ENCODE measurements at regions not wholly inside any gene's neighbourhood (a gene's known extent, or its start where the extent isn't known, plus 50 kb on each side); places are given as distances from the start of the nearest gene placed in this dataset.

DNA sequence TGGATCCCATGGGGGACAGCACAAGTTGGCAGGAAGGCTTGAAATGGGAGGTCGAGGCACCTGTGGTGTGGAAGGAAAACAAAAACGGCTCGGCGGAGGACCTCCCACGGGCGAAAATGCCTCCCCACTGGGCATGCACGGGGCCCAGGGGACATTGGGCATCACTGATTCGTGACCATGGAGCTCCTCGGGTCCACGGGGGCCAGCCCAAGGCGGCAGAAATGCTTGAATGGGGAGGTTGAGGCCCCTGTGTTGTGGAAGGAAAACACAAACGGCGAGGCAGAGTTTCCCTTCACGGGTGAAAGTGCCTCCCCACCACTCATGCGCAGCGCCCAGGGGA, 376.0 kb downstream of the ALG10 start:
- TF ChIP-seq POLR2A (IDR thresholded peaks at IDR 0.05) (no peak), EP300 (IDR thresholded peaks at IDR 0.05) (no peak), CTCF (IDR thresholded peaks at IDR 0.05) (no peak)
- Histone ChIP-seq H3K4me1 (no peaks in the 10 kb centered on the region), H3K4me3 (no peak overlapping the region), H3K27ac (no peak overlapping the region), H3K9me3 (peaks cover 0 to 100% (median 2%) of the 10 kb centered on the region in 4 donors), H3K36me3 (no peaks in the 10 kb centered on the region), H3K27me3 (no peaks in the 10 kb centered on the region)
- 60 to 69% methylated on average over 16 of the region's 16 CpGs for WGBS, 2 donors
- DNase-seq (ENCODE audit: low spot score in 2 of 2) = peak; percentile 1 to 8

DNA sequence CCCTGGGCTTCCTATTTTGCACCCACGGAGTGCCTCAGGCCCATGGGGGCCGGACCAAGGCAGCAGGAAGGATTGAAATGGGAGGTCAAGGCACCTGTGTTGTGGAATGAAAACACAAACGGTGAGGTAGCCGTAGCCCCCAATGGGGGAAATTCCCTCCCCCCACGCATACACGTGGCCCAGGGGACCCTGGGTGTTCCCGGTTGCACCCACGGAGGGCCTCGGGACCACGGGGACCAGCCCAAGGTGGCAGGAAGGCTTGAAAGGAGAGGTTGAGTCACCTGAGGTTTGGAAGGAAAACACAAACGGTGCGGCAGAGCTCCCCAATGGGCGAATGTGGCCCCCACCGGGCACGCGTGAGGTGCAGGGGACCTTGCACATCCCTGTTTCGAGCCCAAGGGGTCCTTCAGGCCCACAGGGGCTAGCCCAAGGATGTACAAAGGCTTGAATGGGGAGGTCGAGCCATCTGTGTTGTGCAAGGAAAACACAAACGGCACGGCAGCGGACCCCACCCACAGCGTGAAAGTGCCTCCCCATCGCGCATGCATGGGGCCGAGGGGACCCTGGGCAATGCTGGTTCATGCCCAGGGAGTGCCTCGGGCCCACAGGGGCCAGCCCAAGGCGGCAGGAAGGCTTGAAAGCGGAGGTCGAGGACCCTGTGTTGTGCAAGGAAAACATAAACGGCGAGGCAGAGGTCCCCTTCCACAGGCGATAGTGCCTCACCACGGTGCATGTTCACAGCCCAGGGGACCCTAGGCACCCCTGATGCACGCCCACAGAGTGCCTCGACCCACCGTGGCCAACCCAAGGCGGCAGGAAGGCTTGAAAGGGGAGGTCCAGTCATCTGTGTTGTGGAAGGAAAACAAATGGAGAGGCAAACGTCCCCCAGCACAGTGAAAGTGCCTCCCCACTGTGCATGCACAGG, 376.7 kb downstream of the ALG10 start:
- 66 to 68% methylated on average over 38 of the region's 38 CpGs for WGBS, 2 donors
- H3K27ac ChIP-seq = no peak overlapping the region
- H3K9me3 ChIP-seq = peaks cover 0 to 100% (median 2%) of the 10 kb centered on the region in 4 donors
- no peak overlapping the region for H3K4me3 ChIP-seq
- peak in 1 of 2 donors; percentile 2 for DNase-seq (ENCODE audit: low spot score in 2 of 2)
- H3K4me1 ChIP-seq = no peaks in the 10 kb centered on the region
- TF ChIP-seq CTCF (IDR thresholded peaks at IDR 0.05) (no peak), EP300 (IDR thresholded peaks at IDR 0.05) (no peak), POLR2A (IDR thresholded peaks at IDR 0.05) (no peak)
- H3K27me3 ChIP-seq = no peaks in the 10 kb centered on the region
- no peaks in the 10 kb centered on the region for H3K36me3 ChIP-seq

DNA sequence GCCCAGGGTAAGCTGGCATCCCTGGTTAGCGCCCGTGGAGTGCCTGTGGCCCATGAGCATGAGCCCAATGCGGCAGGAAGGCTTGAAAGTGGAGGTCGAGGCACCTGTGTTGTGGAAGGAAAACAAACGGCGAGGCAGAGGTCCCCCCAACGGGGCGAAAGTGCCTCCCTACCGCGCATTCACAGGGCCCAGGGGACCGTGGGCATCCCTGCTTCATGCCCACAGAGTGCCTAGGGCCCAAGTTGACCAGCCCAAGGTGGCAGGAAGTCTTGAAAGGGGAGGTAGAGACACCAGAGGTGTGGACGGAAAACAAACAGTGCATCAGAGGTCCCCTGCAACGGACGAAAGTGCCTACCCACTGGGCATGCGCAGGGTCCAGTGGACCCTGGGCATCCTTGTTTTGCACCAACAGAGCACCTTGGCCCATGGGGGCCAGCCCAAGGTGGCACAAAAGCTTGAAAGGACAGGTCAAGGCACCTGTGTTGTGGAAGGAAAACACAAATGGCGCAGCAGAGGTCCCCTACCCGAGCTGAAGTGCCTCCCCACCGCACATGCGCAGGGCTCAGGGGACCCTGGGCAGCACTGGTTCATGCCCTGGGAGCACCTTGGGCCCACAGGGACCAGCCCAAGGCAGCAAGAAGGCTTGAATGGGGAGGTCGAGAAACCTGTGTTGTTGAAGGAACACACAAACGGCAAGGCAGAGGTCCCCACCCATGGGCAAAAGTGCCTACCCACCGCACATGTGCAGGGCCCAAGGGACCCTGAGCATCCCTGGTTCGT, 377.5 kb downstream of the ALG10 start:
- 68 to 69% methylated on average over 20 to 23 of the region's 23 CpGs for WGBS, 2 donors
- TF ChIP-seq POLR2A (IDR thresholded peaks at IDR 0.05) (no peak), EP300 (IDR thresholded peaks at IDR 0.05) (no peak), CTCF (IDR thresholded peaks at IDR 0.05) (no peak)

DNA sequence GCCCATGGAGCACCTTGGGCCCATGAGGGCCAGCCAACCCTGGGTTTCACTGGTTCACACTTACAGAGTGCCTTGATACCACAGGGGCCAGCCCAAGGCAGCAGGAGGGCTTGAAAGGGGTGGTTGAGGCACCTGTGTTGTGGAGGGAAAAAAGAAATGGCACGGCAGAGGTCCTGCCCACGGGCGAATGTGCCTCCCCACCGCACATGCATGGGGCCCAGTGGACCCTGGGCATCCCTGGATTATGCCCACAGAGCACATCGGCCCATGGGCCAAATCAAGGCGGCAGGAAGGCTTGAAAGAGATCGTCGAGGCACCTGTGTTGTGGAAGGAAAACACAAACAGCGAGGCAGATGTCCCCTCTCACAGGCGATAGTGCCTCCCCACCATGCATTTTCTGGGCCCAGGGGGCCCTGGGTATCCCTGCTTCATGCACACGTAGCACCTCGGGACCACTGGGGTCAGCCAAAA, 378.1 kb downstream of the ALG10 start:
- 79 to 86% methylated on average over 12 of the region's 12 CpGs for WGBS, 2 donors
- no peak for DNase-seq (ENCODE audit: low spot score in 2 of 2)
- Histone ChIP-seq H3K27me3 (no peaks in the 10 kb centered on the region), H3K4me1 (no peaks in the 10 kb centered on the region), H3K9me3 (peaks cover 0 to 100% (median 2%) of the 10 kb centered on the region in 4 donors), H3K27ac (no peak overlapping the region), H3K4me3 (no peak overlapping the region), H3K36me3 (no peaks in the 10 kb centered on the region)
- TF ChIP-seq CTCF (IDR thresholded peaks at IDR 0.05) (no peak), POLR2A (IDR thresholded peaks at IDR 0.05) (no peak), EP300 (IDR thresholded peaks at IDR 0.05) (no peak)

More for the DNA sequence above, 377.5 kb downstream of the ALG10 start:
- H3K27ac ChIP-seq = no peak overlapping the region
- no peaks in the 10 kb centered on the region for H3K4me1 ChIP-seq
- no peaks in the 10 kb centered on the region for H3K36me3 ChIP-seq
- no peak overlapping the region for H3K4me3 ChIP-seq
- peak in 1 of 2 donors; percentile 1 for DNase-seq (ENCODE audit: low spot score in 2 of 2)
- peaks cover 0 to 100% (median 2%) of the 10 kb centered on the region in 4 donors for H3K9me3 ChIP-seq
- H3K27me3 ChIP-seq = no peaks in the 10 kb centered on the region
